GM12872 (cell line): ENCODE measurements at regions not wholly inside any gene's neighbourhood (a gene's known extent, or its start where the extent isn't known, plus 50 kb on each side); places are given as distances from the start of the nearest gene placed in this dataset.

Experiments
- CTCF ChIP-seq: IDR thresholded peaks from 3 replicates; pipeline ENCODE4 v1.5.1; 2011; ENCODE audit warnings: low read depth, mild to moderate bottlenecking, low read length, moderate library complexity; ENCODE audit not compliant: insufficient read depth

GRCh38 chr13:106302843-106303242 lies 232.6 kb downstream of the EFNB2 start:
- TF ChIP-seq CTCF = no peak

GRCh38 chr13:106302011-106302410 lies 233.5 kb downstream of the EFNB2 start:
- no peak for TF ChIP-seq CTCF

GRCh38 chr13:106299621-106300020 lies 235.8 kb downstream of the EFNB2 start:
- TF ChIP-seq CTCF = no peak

GRCh38 chr13:106297283-106297682 lies 238.2 kb downstream of the EFNB2 start:
- no peak for TF ChIP-seq CTCF

- no peak for TF ChIP-seq CTCF
Measured at GRCh38 chr13:106296723-106297122, 238.7 kb downstream of the EFNB2 start.

GRCh38 chr13:106295971-106296370 lies 239.5 kb downstream of the EFNB2 start:
- TF ChIP-seq CTCF = no peak

GRCh38 chr13:106291006-106291405 lies 244.5 kb downstream of the EFNB2 start:
- TF ChIP-seq CTCF = no peak

GRCh38 chr13:106287351-106287750 lies 248.1 kb downstream of the EFNB2 start:
- no peak for TF ChIP-seq CTCF
